ENCODE measurements at regions not wholly inside any gene's neighbourhood (a gene's known extent, or its start where the extent isn't known, plus 50 kb on each side); places are given as distances from the start of the nearest gene placed in this dataset.

DNA sequence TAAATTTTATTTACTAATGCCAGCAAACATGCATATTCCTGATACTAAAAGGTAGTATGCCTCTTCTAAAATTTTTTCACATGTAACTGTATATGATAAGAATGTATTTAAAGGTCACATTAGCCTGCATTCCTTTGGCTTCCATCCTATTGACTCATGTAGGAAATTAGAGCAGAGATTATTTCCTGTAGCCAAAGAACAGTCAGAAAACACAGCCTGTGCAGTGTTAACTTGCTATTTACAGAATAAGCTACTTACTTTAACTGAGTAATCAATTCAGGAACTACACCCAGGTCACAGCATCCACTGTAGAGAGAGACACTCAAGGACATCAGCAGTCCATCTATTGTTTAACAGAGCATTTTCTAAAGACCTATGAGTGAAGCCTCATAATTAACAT, 154.5 kb upstream of the ADGRL4 start:
- TF ChIP-seq, protein P1, sequence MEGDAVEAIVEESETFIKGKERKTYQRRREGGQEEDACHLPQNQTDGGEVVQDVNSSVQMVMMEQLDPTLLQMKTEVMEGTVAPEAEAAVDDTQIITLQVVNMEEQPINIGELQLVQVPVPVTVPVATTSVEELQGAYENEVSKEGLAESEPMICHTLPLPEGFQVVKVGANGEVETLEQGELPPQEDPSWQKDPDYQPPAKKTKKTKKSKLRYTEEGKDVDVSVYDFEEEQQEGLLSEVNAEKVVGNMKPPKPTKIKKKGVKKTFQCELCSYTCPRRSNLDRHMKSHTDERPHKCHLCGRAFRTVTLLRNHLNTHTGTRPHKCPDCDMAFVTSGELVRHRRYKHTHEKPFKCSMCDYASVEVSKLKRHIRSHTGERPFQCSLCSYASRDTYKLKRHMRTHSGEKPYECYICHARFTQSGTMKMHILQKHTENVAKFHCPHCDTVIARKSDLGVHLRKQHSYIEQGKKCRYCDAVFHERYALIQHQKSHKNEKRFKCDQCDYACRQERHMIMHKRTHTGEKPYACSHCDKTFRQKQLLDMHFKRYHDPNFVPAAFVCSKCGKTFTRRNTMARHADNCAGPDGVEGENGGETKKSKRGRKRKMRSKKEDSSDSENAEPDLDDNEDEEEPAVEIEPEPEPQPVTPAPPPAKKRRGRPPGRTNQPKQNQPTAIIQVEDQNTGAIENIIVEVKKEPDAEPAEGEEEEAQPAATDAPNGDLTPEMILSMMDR (IDR thresholded peaks at IDR 0.05), result no peak
- TF ChIP-seq, protein P2, sequence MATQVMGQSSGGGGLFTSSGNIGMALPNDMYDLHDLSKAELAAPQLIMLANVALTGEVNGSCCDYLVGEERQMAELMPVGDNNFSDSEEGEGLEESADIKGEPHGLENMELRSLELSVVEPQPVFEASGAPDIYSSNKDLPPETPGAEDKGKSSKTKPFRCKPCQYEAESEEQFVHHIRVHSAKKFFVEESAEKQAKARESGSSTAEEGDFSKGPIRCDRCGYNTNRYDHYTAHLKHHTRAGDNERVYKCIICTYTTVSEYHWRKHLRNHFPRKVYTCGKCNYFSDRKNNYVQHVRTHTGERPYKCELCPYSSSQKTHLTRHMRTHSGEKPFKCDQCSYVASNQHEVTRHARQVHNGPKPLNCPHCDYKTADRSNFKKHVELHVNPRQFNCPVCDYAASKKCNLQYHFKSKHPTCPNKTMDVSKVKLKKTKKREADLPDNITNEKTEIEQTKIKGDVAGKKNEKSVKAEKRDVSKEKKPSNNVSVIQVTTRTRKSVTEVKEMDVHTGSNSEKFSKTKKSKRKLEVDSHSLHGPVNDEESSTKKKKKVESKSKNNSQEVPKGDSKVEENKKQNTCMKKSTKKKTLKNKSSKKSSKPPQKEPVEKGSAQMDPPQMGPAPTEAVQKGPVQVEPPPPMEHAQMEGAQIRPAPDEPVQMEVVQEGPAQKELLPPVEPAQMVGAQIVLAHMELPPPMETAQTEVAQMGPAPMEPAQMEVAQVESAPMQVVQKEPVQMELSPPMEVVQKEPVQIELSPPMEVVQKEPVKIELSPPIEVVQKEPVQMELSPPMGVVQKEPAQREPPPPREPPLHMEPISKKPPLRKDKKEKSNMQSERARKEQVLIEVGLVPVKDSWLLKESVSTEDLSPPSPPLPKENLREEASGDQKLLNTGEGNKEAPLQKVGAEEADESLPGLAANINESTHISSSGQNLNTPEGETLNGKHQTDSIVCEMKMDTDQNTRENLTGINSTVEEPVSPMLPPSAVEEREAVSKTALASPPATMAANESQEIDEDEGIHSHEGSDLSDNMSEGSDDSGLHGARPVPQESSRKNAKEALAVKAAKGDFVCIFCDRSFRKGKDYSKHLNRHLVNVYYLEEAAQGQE (IDR thresholded peaks at IDR 0.05; ENCODE audit: insufficient read depth in 1 of 2, low read depth in 2 of 2, low read length in 1 of 2), result no peak
- TF ChIP-seq POLR2AphosphoS5 (IDR thresholded peaks at IDR 0.05; ENCODE audit: low read depth, low read length) (no peak), TCF7L2 (IDR thresholded peaks at IDR 0.05; ENCODE audit: low read depth, low read length) (no peak), SIN3A (IDR thresholded peaks at IDR 0.05; ENCODE audit: borderline replicate concordance, insufficient read depth, low read depth, low read length) (no peak)

All from Panc1 (cell line).